ENCODE measurements at regions not wholly inside any gene's neighbourhood (a gene's known extent, or its start where the extent isn't known, plus 50 kb on each side); places are given as distances from the start of the nearest gene placed in this dataset.

DNA sequence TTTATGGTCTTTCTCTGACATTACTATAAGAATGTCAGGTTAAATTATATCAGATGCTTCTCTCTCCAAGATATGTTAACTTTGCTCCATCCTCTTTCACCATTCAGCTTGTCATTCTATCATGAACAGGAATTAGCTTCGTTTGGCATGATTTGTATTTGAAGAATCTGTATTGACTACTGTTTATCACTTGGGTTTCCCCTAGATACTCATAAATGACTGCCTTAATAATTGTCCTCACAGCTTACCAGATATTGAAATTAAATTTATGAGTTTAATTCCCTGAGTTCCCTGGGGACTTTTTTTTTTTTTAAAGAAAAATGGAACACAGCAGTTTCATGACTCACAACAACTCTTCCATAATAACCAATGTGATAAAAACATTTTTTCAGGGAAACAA is 76.2 kb upstream of the EOLA2 start:
- TF ChIP-seq, protein P1, sequence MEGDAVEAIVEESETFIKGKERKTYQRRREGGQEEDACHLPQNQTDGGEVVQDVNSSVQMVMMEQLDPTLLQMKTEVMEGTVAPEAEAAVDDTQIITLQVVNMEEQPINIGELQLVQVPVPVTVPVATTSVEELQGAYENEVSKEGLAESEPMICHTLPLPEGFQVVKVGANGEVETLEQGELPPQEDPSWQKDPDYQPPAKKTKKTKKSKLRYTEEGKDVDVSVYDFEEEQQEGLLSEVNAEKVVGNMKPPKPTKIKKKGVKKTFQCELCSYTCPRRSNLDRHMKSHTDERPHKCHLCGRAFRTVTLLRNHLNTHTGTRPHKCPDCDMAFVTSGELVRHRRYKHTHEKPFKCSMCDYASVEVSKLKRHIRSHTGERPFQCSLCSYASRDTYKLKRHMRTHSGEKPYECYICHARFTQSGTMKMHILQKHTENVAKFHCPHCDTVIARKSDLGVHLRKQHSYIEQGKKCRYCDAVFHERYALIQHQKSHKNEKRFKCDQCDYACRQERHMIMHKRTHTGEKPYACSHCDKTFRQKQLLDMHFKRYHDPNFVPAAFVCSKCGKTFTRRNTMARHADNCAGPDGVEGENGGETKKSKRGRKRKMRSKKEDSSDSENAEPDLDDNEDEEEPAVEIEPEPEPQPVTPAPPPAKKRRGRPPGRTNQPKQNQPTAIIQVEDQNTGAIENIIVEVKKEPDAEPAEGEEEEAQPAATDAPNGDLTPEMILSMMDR (IDR thresholded peaks at IDR 0.05; ENCODE audit: control insufficient read depth, insufficient read depth, low read depth, low read length, missing control alignments): no peak
- no peak for DNase-seq (ENCODE audit: low read depth)
- no peak overlapping the region for H3K4me3 ChIP-seq (ENCODE audit: control insufficient read depth, low read depth, low read length)

- DNase-seq (ENCODE audit: low read depth): no peak
- TF ChIP-seq, protein P1 (IDR thresholded peaks at IDR 0.05; ENCODE audit: control insufficient read depth, insufficient read depth, low read depth, low read length, missing control alignments): no peak
- H3K4me3 ChIP-seq (ENCODE audit: control insufficient read depth, low read depth, low read length): no peak overlapping the region
These were observed 79.6 kb upstream of the EOLA2 start for GRCh38 chrX:150017868-150018267.

DNA sequence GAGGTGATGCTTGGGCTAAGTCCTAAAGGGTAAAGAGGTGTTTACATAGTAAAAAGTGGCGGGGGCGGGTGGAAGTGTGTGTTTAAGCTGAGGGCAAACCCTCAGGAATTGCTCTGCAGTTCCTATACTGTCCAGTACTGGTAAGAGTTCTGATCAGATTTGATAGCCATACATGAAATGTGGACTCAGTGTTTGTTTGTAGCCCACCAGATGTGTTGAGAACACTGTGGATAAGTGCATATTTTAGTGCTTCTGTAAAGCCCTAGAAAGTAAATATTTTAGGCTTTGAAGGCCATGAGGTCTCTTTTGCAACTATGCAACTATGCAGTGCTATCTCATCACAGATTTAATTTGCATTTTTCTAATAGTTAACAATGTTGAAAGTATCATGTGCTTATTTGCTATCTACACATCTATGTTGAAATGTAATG is 80.7 kb upstream of the EOLA2 start:
- peak; percentile 27 for DNase-seq (ENCODE audit: low read depth)
- TF ChIP-seq, protein P1 (IDR thresholded peaks at IDR 0.05; ENCODE audit: control insufficient read depth, insufficient read depth, low read depth, low read length, missing control alignments): no peak
- H3K4me3 ChIP-seq (ENCODE audit: control insufficient read depth, low read depth, low read length): no peak overlapping the region

DNA sequence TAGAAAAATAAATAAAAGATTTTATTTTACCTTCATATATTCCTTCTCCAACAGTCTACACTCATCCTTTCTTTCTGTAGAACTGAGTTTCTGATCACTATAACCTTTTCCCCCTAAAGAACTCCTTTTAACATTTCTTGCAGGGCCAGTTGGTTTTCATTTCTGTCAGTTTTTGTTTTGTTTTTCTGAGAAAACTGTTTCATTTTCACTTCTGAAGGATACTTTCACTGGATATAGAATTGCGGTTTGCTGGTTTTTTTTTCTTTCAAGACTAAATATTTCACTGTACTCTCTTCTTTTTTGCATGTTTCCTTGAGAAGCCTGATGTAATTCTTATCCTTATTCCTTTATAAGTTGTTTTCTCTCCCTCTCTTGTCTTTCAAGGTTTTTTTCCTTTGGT is 90.4 kb upstream of the EOLA2 start:
- TF ChIP-seq, protein P1 (IDR thresholded peaks at IDR 0.05; ENCODE audit: control insufficient read depth, insufficient read depth, low read depth, low read length, missing control alignments): no peak
- DNase-seq (ENCODE audit: low read depth): no peak
- no peak overlapping the region for H3K4me3 ChIP-seq (ENCODE audit: control insufficient read depth, low read depth, low read length)

DNA sequence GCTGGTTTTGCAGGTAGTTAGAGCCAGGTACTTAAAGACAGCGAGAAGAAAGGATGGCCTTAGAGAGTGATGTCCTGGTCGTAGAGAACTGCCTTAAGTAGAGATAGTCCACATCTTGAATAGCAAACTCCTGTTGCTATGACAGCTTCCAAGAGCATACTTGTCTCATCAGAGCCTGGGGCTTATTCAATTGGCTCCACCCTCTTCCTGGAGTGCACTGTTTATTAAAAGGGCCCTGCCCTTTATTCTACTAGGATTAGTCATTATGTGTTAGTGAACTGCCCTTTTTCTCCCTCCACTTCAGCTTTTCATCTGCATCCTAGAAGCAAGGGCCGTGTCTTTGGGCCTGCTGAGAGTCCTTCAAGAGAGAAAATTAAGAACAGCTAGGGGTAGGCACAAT is 94.5 kb upstream of the EOLA2 start:
- peak; percentile 38 for DNase-seq (ENCODE audit: low read depth)
- TF ChIP-seq, protein P1 (IDR thresholded peaks at IDR 0.05; ENCODE audit: control insufficient read depth, insufficient read depth, low read depth, low read length, missing control alignments): no peak
- no peak overlapping the region for H3K4me3 ChIP-seq (ENCODE audit: control insufficient read depth, low read depth, low read length)

- no peak overlapping the region for H3K4me3 ChIP-seq (ENCODE audit: control insufficient read depth, low read depth, low read length)
- TF ChIP-seq, protein P1 (IDR thresholded peaks at IDR 0.05; ENCODE audit: control insufficient read depth, insufficient read depth, low read depth, low read length, missing control alignments): no peak
- DNase-seq (ENCODE audit: low read depth): no peak
These were observed 96.5 kb upstream of the EOLA2 start for GRCh38 chrX:150034788-150035187.

DNA sequence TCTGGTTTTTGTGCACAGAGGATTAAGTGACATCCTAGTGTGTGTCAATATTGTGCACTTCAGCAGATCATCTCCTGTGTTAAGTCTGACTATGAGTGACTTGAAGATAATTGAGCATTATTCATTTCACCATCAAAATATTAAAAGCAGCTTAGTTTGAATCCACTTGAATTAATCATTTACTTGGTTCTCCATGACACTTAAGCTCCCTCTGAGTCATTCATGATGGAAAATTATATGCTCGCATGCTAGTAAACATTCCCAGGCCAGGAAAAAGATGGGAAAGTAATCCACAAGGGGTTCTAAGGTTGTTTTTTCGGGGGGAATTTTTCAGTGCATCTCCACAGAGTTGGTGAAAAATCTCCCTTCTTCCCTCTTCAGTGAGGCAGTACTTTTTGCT is 97.2 kb upstream of the EOLA2 start:
- no peak for DNase-seq (ENCODE audit: low read depth)
- TF ChIP-seq, protein P1 (IDR thresholded peaks at IDR 0.05; ENCODE audit: control insufficient read depth, insufficient read depth, low read depth, low read length, missing control alignments): no peak
- no peak overlapping the region for H3K4me3 ChIP-seq (ENCODE audit: control insufficient read depth, low read depth, low read length)

All from AG09309 (cell line).